C4-2B (cell line): ENCODE measurements at regions not wholly inside any gene's neighbourhood (a gene's known extent, or its start where the extent isn't known, plus 50 kb on each side); places are given as distances from the start of the nearest gene placed in this dataset.

Experiments
- CTCF ChIP-seq: fragments of 450-650 bp; conservative IDR thresholded peaks from 2 replicates; pipeline ENCODE4 v1.5.1; 2017; ENCODE audit warnings: mild to moderate bottlenecking
- ZFX ChIP-seq: fragments of 450-650 bp; IDR thresholded peaks from 2 replicates; pipeline ENCODE4 v1.6.1; 2017

GRCh38 chr2:189274361-189274760, 94.8 kb upstream of the COL5A2 start:
- no peak for TF ChIP-seq CTCF
- TF ChIP-seq ZFX: no peak
